ENCODE measurements at regions not wholly inside any gene's neighbourhood (a gene's known extent, or its start where the extent isn't known, plus 50 kb on each side); places are given as distances from the start of the nearest gene placed in this dataset.
A peak's percentile ranks its signal among the peaks of the same experiment; 100 is the strongest.

- H3K4me1 Mint-ChIP-seq (ENCODE audit: low read depth, unreplicated experiment): peaks cover 39% of the 10 kb centered on the region
- H3K4me3 ChIP-seq (ENCODE audit: insufficient read depth, low read depth, low read length): no peak overlapping the region
- no peaks in the 10 kb centered on the region for H3K36me3 ChIP-seq (ENCODE audit: insufficient read depth, low read length)
- peaks cover 3% of the 10 kb centered on the region for H3K9me3 Mint-ChIP-seq (ENCODE audit: unreplicated experiment)
- FAIRE-seq (no peak), DNase-seq (ENCODE audit: low read depth) (peak; percentile 60)
- H3K4me2 ChIP-seq (ENCODE audit: low read length): peak overlapping the region; percentile 38
- H3K79me2 ChIP-seq (ENCODE audit: insufficient read depth, low read length): no peaks in the 10 kb centered on the region
- no peaks in the 10 kb centered on the region for H3K27me3 ChIP-seq (ENCODE audit: insufficient read depth, low read length)
- no peak overlapping the region for H2AFZ ChIP-seq (ENCODE audit: low read depth, low read length)
- peaks cover under 1% of the 10 kb centered on the region for H4K20me1 ChIP-seq (ENCODE audit: insufficient read depth, low read length)
- H3K27ac Mint-ChIP-seq (ENCODE audit: unreplicated experiment): peak overlapping the region; percentile 37
- H3K27me3 Mint-ChIP-seq (ENCODE audit: low read depth, unreplicated experiment): no peaks in the 10 kb centered on the region
- H3K9me3 ChIP-seq (ENCODE audit: insufficient read depth, low read depth, low read length): no peaks in the 10 kb centered on the region
- H3K9ac ChIP-seq (ENCODE audit: low read length): no peak overlapping the region
- peaks cover 20% of the 10 kb centered on the region for H3K4me1 ChIP-seq (ENCODE audit: insufficient read depth, low read length)
- no peak overlapping the region for H3K27ac ChIP-seq (ENCODE audit: low read depth, low read length)
- peak overlapping the region; percentile 20 for H3K4me3 Mint-ChIP-seq (ENCODE audit: unreplicated experiment)
- peaks cover 24% of the 10 kb centered on the region for H3K36me3 Mint-ChIP-seq (ENCODE audit: low read depth, unreplicated experiment)
- no peak for TF ChIP-seq CTCF (IDR thresholded peaks at IDR 0.05; ENCODE audit: insufficient read depth, low read depth, low read length)
- no peak for TF ChIP-seq EZH2 (IDR thresholded peaks at IDR 0.05; ENCODE audit: insufficient read depth, low read length)
Observed at GRCh38 chr2:217732992-217733391, 269.8 kb downstream of the TNS1 start.

- peak overlapping the region; percentile 38 for H3K4me2 ChIP-seq (ENCODE audit: low read length)
- no peaks in the 10 kb centered on the region for H3K79me2 ChIP-seq (ENCODE audit: insufficient read depth, low read length)
- Mint-ChIP-seq H3K27me3 (ENCODE audit: low read depth, unreplicated experiment) (no peaks in the 10 kb centered on the region), H3K27ac (ENCODE audit: unreplicated experiment) (peak overlapping the region; percentile 91), H3K4me3 (ENCODE audit: unreplicated experiment) (peak overlapping the region; percentile 45), H3K9me3 (ENCODE audit: unreplicated experiment) (peaks cover 5% of the 10 kb centered on the region), H3K4me1 (ENCODE audit: low read depth, unreplicated experiment) (peaks cover 34% of the 10 kb centered on the region), H3K36me3 (ENCODE audit: low read depth, unreplicated experiment) (peaks cover 35% of the 10 kb centered on the region)
- no peak overlapping the region for H3K27ac ChIP-seq (ENCODE audit: low read depth, low read length)
- H3K4me1 ChIP-seq (ENCODE audit: insufficient read depth, low read length): peaks cover 20% of the 10 kb centered on the region
- DNase-seq (ENCODE audit: low read depth) (peak; percentile 46), FAIRE-seq (peak; percentile 26)
- no peaks in the 10 kb centered on the region for H3K27me3 ChIP-seq (ENCODE audit: insufficient read depth, low read length)
- no peaks in the 10 kb centered on the region for H4K20me1 ChIP-seq (ENCODE audit: insufficient read depth, low read length)
- H3K9ac ChIP-seq (ENCODE audit: low read length): no peak overlapping the region
- TF ChIP-seq CTCF (IDR thresholded peaks at IDR 0.05; ENCODE audit: insufficient read depth, low read depth, low read length) (no peak), EZH2 (IDR thresholded peaks at IDR 0.05; ENCODE audit: insufficient read depth, low read length) (no peak)
- H3K36me3 ChIP-seq (ENCODE audit: insufficient read depth, low read length): no peaks in the 10 kb centered on the region
- no peaks in the 10 kb centered on the region for H3K9me3 ChIP-seq (ENCODE audit: insufficient read depth, low read depth, low read length)
- no peak overlapping the region for H3K4me3 ChIP-seq (ENCODE audit: insufficient read depth, low read depth, low read length)
- H2AFZ ChIP-seq (ENCODE audit: low read depth, low read length): no peak overlapping the region
Observed at GRCh38 chr2:217731805-217732204, 271.0 kb downstream of the TNS1 start.

- no peak overlapping the region for H3K27ac Mint-ChIP-seq (ENCODE audit: unreplicated experiment)
- no peak for TF ChIP-seq CTCF (IDR thresholded peaks at IDR 0.05; ENCODE audit: insufficient read depth, low read depth, low read length)
- no peak for TF ChIP-seq EZH2 (IDR thresholded peaks at IDR 0.05; ENCODE audit: insufficient read depth, low read length)
- FAIRE-seq (no peak), DNase-seq (ENCODE audit: low read depth) (no peak)
- peaks cover 33% of the 10 kb centered on the region for H3K4me1 Mint-ChIP-seq (ENCODE audit: low read depth, unreplicated experiment)
- Histone ChIP-seq H4K20me1 (ENCODE audit: insufficient read depth, low read length) (no peaks in the 10 kb centered on the region), H3K27ac (ENCODE audit: low read depth, low read length) (no peak overlapping the region), H3K4me3 (ENCODE audit: insufficient read depth, low read depth, low read length) (no peak overlapping the region), H3K27me3 (ENCODE audit: insufficient read depth, low read length) (no peaks in the 10 kb centered on the region), H3K79me2 (ENCODE audit: insufficient read depth, low read length) (no peaks in the 10 kb centered on the region), H3K9me3 (ENCODE audit: insufficient read depth, low read depth, low read length) (no peaks in the 10 kb centered on the region), H3K4me1 (ENCODE audit: insufficient read depth, low read length) (peaks cover 20% of the 10 kb centered on the region), H2AFZ (ENCODE audit: low read depth, low read length) (no peak overlapping the region), H3K4me2 (ENCODE audit: low read length) (no peak overlapping the region), H3K36me3 (ENCODE audit: insufficient read depth, low read length) (no peaks in the 10 kb centered on the region), H3K9ac (ENCODE audit: low read length) (no peak overlapping the region)
- peaks cover 37% of the 10 kb centered on the region for H3K36me3 Mint-ChIP-seq (ENCODE audit: low read depth, unreplicated experiment)
- peaks cover 4% of the 10 kb centered on the region for H3K9me3 Mint-ChIP-seq (ENCODE audit: unreplicated experiment)
- no peaks in the 10 kb centered on the region for H3K27me3 Mint-ChIP-seq (ENCODE audit: low read depth, unreplicated experiment)
- H3K4me3 Mint-ChIP-seq (ENCODE audit: unreplicated experiment): no peak overlapping the region
Observed at GRCh38 chr2:217729421-217730053, 273.3 kb downstream of the TNS1 start.
